A549 (cell line): ENCODE measurements at regions not wholly inside any gene's neighbourhood (a gene's known extent, or its start where the extent isn't known, plus 50 kb on each side); places are given as distances from the start of the nearest gene placed in this dataset.

ENCODE experiments used
- ATAC-seq, 2 experiments: fragments of 200-7000 bp in 1 of 2; fragments of >200 bp in 1 of 2; cut with Nextera tagmentation in 1 of 2; cut with Tn5 transposase in 1 of 2; 3 replicates each; pipeline versions ENCODE4 v1.8.0 to v1.9.1; 2018 to 2020; ENCODE audit warnings: mild to moderate bottlenecking in 1 of 2, moderate library complexity in 1 of 2
- CTCF ChIA-PET: fragments of 300-600 bp; sonication (Branson Sonifier 250); formaldehyde crosslinking; extraction: SDS; loops from one replicate; lab custom pipeline; 2021; ENCODE audit warnings: antibody characterized with exemption, inconsistent platforms; lab: Yijun Ruan, JAX
- POLR2A ChIA-PET: fragments of 350-600 bp; formaldehyde crosslinking; extraction: SDS; loops from one replicate; lab custom pipeline; 2021; ENCODE audit warnings: antibody characterized with exemption, inconsistent platforms; lab: Yijun Ruan, JAX
- DNase-seq, 2 experiments: peaks; one replicate each; pipeline versions ENCODE4 v3.0.0 to v3.0.0-alpha.2; 2011 to 2016; ENCODE audit warnings: low read depth in 1 of 2, low spot score in 1 of 2
- FAIRE-seq: peaks from 2 replicates; lab custom pipeline; 2011; peaks lifted over from hg19 to GRCh38; lab: Jason Lieb, UNC
- H3K27ac ChIP-seq, 2 experiments: fragments of >200 bp; sonication (Bioruptor Twin); formaldehyde crosslinking; 3 replicates each; pipeline ENCODE4 v1.5.1; 2016 to 2017
- H3K4me1 ChIP-seq: fragments of >200 bp; sonication (Bioruptor Twin); formaldehyde crosslinking; 3 replicates; pipeline ENCODE4 v1.6.1; 2016
- H3K4me2 ChIP-seq: fragments of >200 bp; sonication (Bioruptor Twin); formaldehyde crosslinking; 3 replicates; pipeline ENCODE4 v1.6.1; 2016
- H3K4me3 ChIP-seq: fragments of >200 bp; sonication (Bioruptor Twin); formaldehyde crosslinking; 3 replicates; pipeline ENCODE4 v1.5.1; 2016
- H3K9me3 ChIP-seq: fragments of >200 bp; sonication (Bioruptor Twin); formaldehyde crosslinking; 3 replicates; pipeline ENCODE4 v1.6.1; 2016
- CHD2 ChIP-seq: fragments of 150-350 bp; IDR thresholded peaks from 2 replicates; pipeline ENCODE4 v1.6.1; 2014; ENCODE audit warnings: low read length; ENCODE audit not compliant: partially characterized antibody
- CHD4 ChIP-seq: fragments of 200-600 bp; sonication (generic); IDR thresholded peaks from 2 replicates; pipeline ENCODE4 v1.6.1; 2016; ENCODE audit warnings: antibody characterized with exemption, mild to moderate bottlenecking, borderline replicate concordance
- CTCF ChIP-seq: fragments of >200 bp; sonication (Bioruptor Twin); formaldehyde crosslinking; IDR thresholded peaks from 3 replicates; pipeline ENCODE4 v1.5.1; 2016
- EP300 ChIP-seq, 2 experiments: fragments of >200 bp; sonication (Bioruptor Twin); formaldehyde crosslinking; IDR thresholded peaks; 2 replicates in 1 of 2; 3 replicates in 1 of 2; pipeline ENCODE4 v1.6.1; 2016 to 2017
- FOSB ChIP-seq: fragments of 250-450 bp; sonication (Bioruptor Pico); IDR thresholded peaks from 2 replicates; pipeline ENCODE4 v1.5.0; 2020; ENCODE audit warnings: mild to moderate bottlenecking, moderate library complexity
- GATA3 ChIP-seq: IDR thresholded peaks from 2 replicates; pipeline ENCODE4 v1.6.1; 2012; ENCODE audit warnings: borderline replicate concordance
- HDAC2 ChIP-seq: fragments of 200-600 bp; sonication (generic); IDR thresholded peaks from 2 replicates; pipeline ENCODE4 v1.6.1; 2016
- HEYL ChIP-seq: fragments of 250-450 bp; sonication (Bioruptor Pico); IDR thresholded peaks from 2 replicates; pipeline ENCODE4 v1.8.0; 2021; ENCODE audit warnings: mild to moderate bottlenecking, moderate library complexity
- HOXA7 ChIP-seq: fragments of 250-450 bp; sonication (Bioruptor Pico); IDR thresholded peaks from 2 replicates; pipeline ENCODE4 v1.5.0; 2020; ENCODE audit warnings: mild to moderate bottlenecking, moderate library complexity
- JUNB ChIP-seq: fragments of >200 bp; sonication (Bioruptor Twin); formaldehyde crosslinking; IDR thresholded peaks from 2 replicates; pipeline ENCODE4 v1.6.1; 2016
- MAFK ChIP-seq: fragments of 450-650 bp; IDR thresholded peaks from 2 replicates; pipeline ENCODE4 v1.6.1; 2014; ENCODE audit not compliant: partially characterized antibody
- MYC ChIP-seq: IDR thresholded peaks from 2 replicates; pipeline ENCODE4 v1.6.1; 2012; ENCODE audit warnings: mild to moderate bottlenecking, inconsistent platforms, low read length, improper control_type of control experiment, borderline replicate concordance
- NR3C1 ChIP-seq: fragments of >200 bp; sonication (Bioruptor Twin); formaldehyde crosslinking; IDR thresholded peaks from 3 replicates; pipeline ENCODE4 v1.6.1; 2017
- RARB ChIP-seq: fragments of 250-450 bp; sonication (Bioruptor Pico); IDR thresholded peaks from 2 replicates; pipeline ENCODE4 v1.8.0; 2021; ENCODE audit warnings: mild to moderate bottlenecking, moderate library complexity
- RCOR1 ChIP-seq: fragments of 150-350 bp; IDR thresholded peaks from 2 replicates; pipeline ENCODE4 v1.6.1; 2014; ENCODE audit warnings: antibody characterized with exemption, low read length, low read depth
- RFX5 ChIP-seq: fragments of 450-650 bp; IDR thresholded peaks from 2 replicates; pipeline ENCODE4 v1.7.1; 2014; ENCODE audit warnings: antibody characterized with exemption, mild to moderate bottlenecking, moderate library complexity
- RNF2 ChIP-seq: fragments of 200-600 bp; sonication (generic); IDR thresholded peaks from 2 replicates; pipeline ENCODE4 v1.6.1; 2016; ENCODE audit warnings: low read depth, mild to moderate bottlenecking, antibody characterized with exemption, moderate library complexity, borderline replicate concordance
- SREBF2 ChIP-seq: fragments of 450-650 bp; IDR thresholded peaks from 2 replicates; pipeline ENCODE4 v1.6.1; 2014; ENCODE audit warnings: mild to moderate bottlenecking, moderate library complexity
- ZC3H11A ChIP-seq: fragments of 450-650 bp; IDR thresholded peaks from 2 replicates; pipeline ENCODE4 v1.6.1; 2014; ENCODE audit warnings: antibody characterized with exemption, mild to moderate bottlenecking
- ZSCAN20 ChIP-seq: fragments of 250-450 bp; sonication (Bioruptor Pico); IDR thresholded peaks from 2 replicates; pipeline ENCODE4 v1.8.0; 2022; ENCODE audit warnings: mild to moderate bottlenecking, moderate library complexity
- WGBS: methylation state at CpG from one replicate; pipeline ENCODE4 v1.1.6; 2017; ENCODE audit errors: missing lambda C conversion rate; 5-methylcytosine and 5-hydroxymethylcytosine counted together
- TF ChIP-seq, protein P1 (sequence below): IDR thresholded peaks from 2 replicates; pipeline ENCODE4 v1.6.1; 2012

- 49% methylated on average over 6 of the region's 6 CpGs for WGBS
- FAIRE-seq (no peak), DNase-seq (no peak), ATAC-seq (no peak)
- Histone ChIP-seq H3K4me1 (no peaks in the 10 kb centered on the region), H3K4me2 (no peak overlapping the region), H3K27ac (no peak overlapping the region), H3K4me3 (no peak overlapping the region), H3K9me3 (no peaks in the 10 kb centered on the region)
- TF ChIP-seq CTCF (no peak), HDAC2 (no peak), CHD4 (no peak), HEYL (no peak), NR3C1 (no peak), MAFK (no peak), HOXA7 (CRISPR knock-in tag) (no peak), ZC3H11A (no peak)
- POLR2A ChIA-PET: no interaction called here
- CTCF ChIA-PET: interaction anchor here (1.0 kb wide), 1 partner anchor 27 kb away, joined by 3 read pairs; no protein-coding TSS in a partner anchor
Observed at GRCh38 chr14:97070259-97070658, 273.1 kb downstream of the VRK1 start.

DNA sequence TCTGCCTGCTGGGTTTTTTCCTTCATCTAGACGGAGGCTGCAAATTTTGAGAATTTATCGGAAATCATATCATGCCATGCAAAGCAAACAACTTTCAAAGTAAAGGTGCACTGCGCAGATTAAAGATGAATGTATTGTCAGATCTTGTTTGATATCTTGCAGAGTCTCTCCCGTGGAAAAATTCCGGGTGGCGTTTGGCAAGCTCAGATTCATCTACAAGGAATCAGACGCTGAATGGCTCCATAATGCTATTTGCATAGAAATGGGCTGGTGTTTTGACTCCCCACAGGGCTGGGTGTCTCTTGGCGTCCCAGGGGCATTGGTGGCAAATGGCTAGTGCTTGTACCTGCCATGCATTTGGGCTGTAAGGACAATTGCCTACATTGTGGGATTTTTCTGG, 274.0 kb downstream of the VRK1 start:
- TF ChIP-seq RNF2 (no peak), GATA3 (no peak), EP300 (IDR thresholded peaks at IDR 0.05) (no peak), CTCF (no peak), CHD2 (no peak)
- TF ChIP-seq, protein P1, sequence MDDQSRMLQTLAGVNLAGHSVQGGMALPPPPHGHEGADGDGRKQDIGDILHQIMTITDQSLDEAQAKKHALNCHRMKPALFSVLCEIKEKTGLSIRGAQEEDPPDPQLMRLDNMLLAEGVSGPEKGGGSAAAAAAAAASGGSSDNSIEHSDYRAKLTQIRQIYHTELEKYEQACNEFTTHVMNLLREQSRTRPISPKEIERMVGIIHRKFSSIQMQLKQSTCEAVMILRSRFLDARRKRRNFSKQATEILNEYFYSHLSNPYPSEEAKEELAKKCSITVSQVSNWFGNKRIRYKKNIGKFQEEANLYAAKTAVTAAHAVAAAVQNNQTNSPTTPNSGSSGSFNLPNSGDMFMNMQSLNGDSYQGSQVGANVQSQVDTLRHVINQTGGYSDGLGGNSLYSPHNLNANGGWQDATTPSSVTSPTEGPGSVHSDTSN: no peak
- no peak for FAIRE-seq
- DNase-seq: no peak
- Histone ChIP-seq H3K4me2 (no peak overlapping the region), H3K27ac (no peak overlapping the region), H3K9me3 (no peaks in the 10 kb centered on the region), H3K4me3 (no peak overlapping the region), H3K4me1 (no peaks in the 10 kb centered on the region)
- no peak for ATAC-seq
- ChIA-PET CTCF (interaction anchor here (1.0 to 1.6 kb wide), 2 partner anchors 28 to 330 kb away, joined by 3 read pairs; no protein-coding TSS in a partner anchor), POLR2A (no interaction called here)
- 40% methylated on average over 8 of the region's 8 CpGs for WGBS

- Histone ChIP-seq H3K4me2 (no peak overlapping the region), H3K4me3 (no peak overlapping the region), H3K4me1 (no peaks in the 10 kb centered on the region), H3K9me3 (no peaks in the 10 kb centered on the region), H3K27ac (no peak overlapping the region)
- ChIA-PET CTCF (interaction anchor here (1.1 to 1.3 kb wide), 2 partner anchors 8 to 10 kb away, joined by 3 read pairs; no protein-coding TSS in a partner anchor), POLR2A (no interaction called here)
- no peak for TF ChIP-seq GATA3
- no peak for TF ChIP-seq SREBF2
- no peak for TF ChIP-seq RARB (CRISPR knock-in tag)
- TF ChIP-seq RCOR1: no peak
- FAIRE-seq (no peak), DNase-seq (no peak), ATAC-seq (no peak)
- 20% methylated on average over 5 of the region's 5 CpGs for WGBS
Observed at GRCh38 chr14:97073622-97074021, 276.4 kb downstream of the VRK1 start.

- H3K27ac ChIP-seq: no peak overlapping the region
- CTCF ChIA-PET: interaction anchor here (1.1 kb wide), 1 partner anchor 9 kb away, joined by 3 read pairs; no protein-coding TSS in a partner anchor
- no peak for TF ChIP-seq JUNB
- no peak for TF ChIP-seq FOSB (CRISPR knock-in tag)
- no peak for TF ChIP-seq HOXA7 (CRISPR knock-in tag)
- TF ChIP-seq ZSCAN20 (CRISPR knock-in tag): no peak
- TF ChIP-seq MYC: no peak
- no peak for TF ChIP-seq RFX5
- TF ChIP-seq RCOR1: no peak
- TF ChIP-seq, all 56 proteins: peak for 0
- FAIRE-seq: no peak
- no peak overlapping the region for H3K4me3 ChIP-seq
- POLR2A ChIA-PET: no interaction called here
- H3K9me3 ChIP-seq: no peaks in the 10 kb centered on the region
- 68% methylated on average over 6 of the region's 6 CpGs for WGBS
- ATAC-seq: no peak
- H3K4me1 ChIP-seq: no peaks in the 10 kb centered on the region
- H3K4me2 ChIP-seq: no peak overlapping the region
- DNase-seq: no peak
Observed at GRCh38 chr14:97074456-97074855, 277.3 kb downstream of the VRK1 start.
